Esophagus squamous epithelium (tissue), 5 donors: ENCODE measurements at regions not wholly inside any gene's neighbourhood (a gene's known extent, or its start where the extent isn't known, plus 50 kb on each side); places are given as distances from the start of the nearest gene placed in this dataset.

Experiments
- DNase-seq: peaks from one replicate; lab custom pipeline; 2025; lab: John Stamatoyannopoulos, UW
- H3K27ac ChIP-seq, 4 donors: fragments of 200-600 bp; sonication (generic); one replicate each; pipeline ENCODE4 v1.5.1; 2016 to 2019; ENCODE audit warnings: mild to moderate bottlenecking in 1 of 4
- H3K27me3 ChIP-seq, 4 donors: fragments of 200-600 bp; sonication (generic); 1 replicate in 3 of 4; 2 replicates in 1 of 4; pipeline versions ENCODE4 v1.5.1 to v1.6.0; 2017 to 2021; ENCODE audit warnings: antibody characterized with exemption in 1 of 4
- H3K36me3 ChIP-seq, 3 donors: fragments of 200-600 bp; sonication (generic); one replicate each; pipeline ENCODE4 v1.5.1; 2016 to 2019
- H3K4me1 ChIP-seq, 3 donors: fragments of 200-600 bp; sonication (generic); one replicate each; pipeline ENCODE4 v1.5.1; 2017 to 2019
- H3K4me3 ChIP-seq, 4 donors: fragments of 200-600 bp; sonication (generic); 1 replicate in 3 of 4; 2 replicates in 1 of 4; pipeline ENCODE4 v1.5.1; 2016 to 2019; ENCODE audit warnings: mild to moderate bottlenecking in 2 of 4, moderate library complexity in 1 of 4
- H3K9me3 ChIP-seq, 3 donors: fragments of 200-600 bp; sonication (generic); one replicate each; pipeline ENCODE4 v1.5.1; 2016 to 2019
- CTCF ChIP-seq, 6 experiments: fragments of 450-650 bp in 4 of 6; fragments of 200-600 bp in 2 of 6; sonication (generic) in 2 of 6; IDR thresholded peaks; one replicate each; pipeline ENCODE4 v1.5.1; 2016 to 2019; ENCODE audit warnings: antibody characterized with exemption in 6 of 6, mild to moderate bottlenecking in 4 of 6, moderate library complexity in 4 of 6
- POLR2A ChIP-seq, 4 donors: fragments of 450-650 bp; IDR thresholded peaks; one replicate each; pipeline ENCODE4 v1.6.1; 2017; ENCODE audit warnings: antibody characterized with exemption in 4 of 4, mild to moderate bottlenecking in 4 of 4, moderate library complexity in 3 of 4
- WGBS, 2 donors: methylation state at CpG; one replicate each; pipeline ENCODE4 v1.1.5; 2018; 5-methylcytosine and 5-hydroxymethylcytosine counted together
- intact Hi-C: fragments of 100-400 bp; cut with DNase I; formaldehyde crosslinking; loops from one replicate; pipeline ENCODE4 v1.15.0; 2022
- donor health status: DM: yes; HTN: yes; CAD: no.

DNA sequence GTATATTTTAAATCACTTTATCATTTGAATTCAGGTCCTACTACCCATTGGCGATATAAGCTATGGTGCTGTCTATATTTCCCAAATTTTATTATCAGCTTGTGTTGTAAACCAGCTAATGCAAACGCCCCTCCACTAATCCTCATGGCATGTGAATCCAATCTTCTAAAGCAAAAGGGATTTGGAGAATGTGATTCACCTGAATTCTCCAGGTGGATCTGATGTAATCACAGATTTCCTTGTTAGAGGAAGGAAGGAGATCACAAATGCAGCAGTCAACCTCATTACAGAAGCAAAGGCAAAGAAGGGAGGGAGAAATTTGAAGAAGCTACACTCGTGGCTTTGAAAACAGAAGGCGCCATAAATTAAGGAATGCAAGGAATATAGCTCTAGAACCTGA lies 431.1 kb upstream of the CDH19 start:
- Histone ChIP-seq H3K9me3 (no peaks in the 10 kb centered on the region), H3K36me3 (no peaks in the 10 kb centered on the region), H3K4me3 (no peak overlapping the region), H3K27ac (no peak overlapping the region), H3K4me1 (no peaks in the 10 kb centered on the region), H3K27me3 (no peaks in the 10 kb centered on the region)
- intact Hi-C loops: no loop called here
- no peak for DNase-seq
- no peak for TF ChIP-seq CTCF (IDR thresholded peaks at IDR 0.05)
- no peak for TF ChIP-seq POLR2A (IDR thresholded peaks at IDR 0.05)
- WGBS, 2 donors: 44 to 45% methylated on average over 4 of the region's 4 CpGs

- DNase-seq: no peak
Observed at GRCh38 chr18:67023059-67023458, 419.2 kb upstream of the CDH19 start.

DNA sequence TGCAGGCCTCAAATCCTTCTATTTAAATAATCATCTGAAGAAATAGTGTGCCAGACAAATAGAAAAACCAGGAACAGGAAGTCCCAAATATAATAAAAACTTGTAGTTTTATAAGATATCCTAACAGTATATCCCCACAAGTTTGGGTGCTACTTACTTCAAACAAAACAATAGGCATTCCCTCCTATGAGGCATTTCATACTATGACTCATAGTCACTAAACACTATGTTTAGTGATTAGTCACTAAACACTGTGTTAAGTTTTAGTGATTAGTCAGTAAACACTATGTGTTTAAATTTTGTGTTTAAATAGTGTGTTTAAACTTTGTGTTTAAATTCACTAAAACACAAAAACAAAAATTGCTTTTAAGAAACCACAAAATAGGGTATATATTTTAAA lies 407.0 kb upstream of the CDH19 start:
- H3K9me3 ChIP-seq: no peaks in the 10 kb centered on the region
- no peak overlapping the region for H3K4me3 ChIP-seq
- no peaks in the 10 kb centered on the region for H3K4me1 ChIP-seq
- TF ChIP-seq CTCF (IDR thresholded peaks at IDR 0.05): no peak
- DNase-seq: no peak
- no peaks in the 10 kb centered on the region for H3K27me3 ChIP-seq
- H3K27ac ChIP-seq: no peak overlapping the region
- intact Hi-C loops: no loop called here
- no peaks in the 10 kb centered on the region for H3K36me3 ChIP-seq

More at GRCh38 chr18:67023059-67023458, 419.2 kb upstream of the CDH19 start:
- Histone ChIP-seq H3K27me3 (no peaks in the 10 kb centered on the region), H3K4me3 (no peak overlapping the region), H3K27ac (no peak overlapping the region), H3K9me3 (no peaks in the 10 kb centered on the region), H3K4me1 (no peaks in the 10 kb centered on the region), H3K36me3 (no peaks in the 10 kb centered on the region)
- intact Hi-C loops: no loop called here
- TF ChIP-seq CTCF (IDR thresholded peaks at IDR 0.05) (no peak), POLR2A (IDR thresholded peaks at IDR 0.05) (no peak)

GRCh38 chr18:67007999-67008398 lies 404.1 kb upstream of the CDH19 start:
- no peak overlapping the region for H3K27ac ChIP-seq
- H3K4me1 ChIP-seq: no peaks in the 10 kb centered on the region
- WGBS, 2 donors: 65 to 88% methylated on average over 1 of the region's 1 CpG
- no peaks in the 10 kb centered on the region for H3K9me3 ChIP-seq
- H3K27me3 ChIP-seq: no peaks in the 10 kb centered on the region
- H3K36me3 ChIP-seq: no peaks in the 10 kb centered on the region
- DNase-seq: no peak
- intact Hi-C loops: no loop called here
- TF ChIP-seq CTCF (IDR thresholded peaks at IDR 0.05) (no peak), POLR2A (IDR thresholded peaks at IDR 0.05) (no peak)
- no peak overlapping the region for H3K4me3 ChIP-seq

GRCh38 chr18:67007085-67007484 lies 403.2 kb upstream of the CDH19 start:
- Histone ChIP-seq H3K36me3 (no peaks in the 10 kb centered on the region), H3K27me3 (no peaks in the 10 kb centered on the region), H3K4me3 (no peak overlapping the region), H3K27ac (no peak overlapping the region), H3K9me3 (no peaks in the 10 kb centered on the region), H3K4me1 (no peaks in the 10 kb centered on the region)
- 75 to 79% methylated on average over 1 of the region's 1 CpG for WGBS, 2 donors
- intact Hi-C loops: no loop called here
- DNase-seq: no peak
- TF ChIP-seq POLR2A (IDR thresholded peaks at IDR 0.05) (no peak), CTCF (IDR thresholded peaks at IDR 0.05) (no peak)
